Breast epithelium (tissue), 4 donors: ENCODE measurements at regions not wholly inside any gene's neighbourhood (a gene's known extent, or its start where the extent isn't known, plus 50 kb on each side); places are given as distances from the start of the nearest gene placed in this dataset.

Experiments
- DNase-seq, 2 donors: peaks; one replicate each; pipeline ENCODE4 v3.0.0-alpha.2; 2019; ENCODE audit warnings: low spot score in 2 of 2
- H3K27ac ChIP-seq, 2 donors: fragments of 200-600 bp; sonication (generic) in 1 of 2; one replicate each; pipeline ENCODE4 v1.5.1; 2016 to 2019; ENCODE audit warnings: mild to moderate bottlenecking in 1 of 2
- H3K27me3 ChIP-seq, 2 donors: fragments of 200-600 bp; sonication (generic) in 1 of 2; one replicate each; pipeline versions ENCODE4 v1.5.1 to v1.6.0; 2017 to 2019; ENCODE audit warnings: control low read depth in 1 of 2, mild to moderate bottlenecking in 1 of 2
- H3K36me3 ChIP-seq: fragments of 200-600 bp; one replicate; pipeline ENCODE4 v1.5.1; 2019
- H3K4me1 ChIP-seq, 2 donors: fragments of 200-600 bp; sonication (generic); one replicate each; pipeline ENCODE4 v1.5.1; 2016 to 2019; ENCODE audit warnings: control low read depth in 1 of 2
- H3K4me3 ChIP-seq, 3 donors: fragments of 200-600 bp; sonication (generic); 1 replicate in 2 of 3; 2 replicates in 1 of 3; pipeline ENCODE4 v1.5.1; 2016 to 2019; ENCODE audit warnings: mild to moderate bottlenecking in 3 of 3, moderate library complexity in 2 of 3
- H3K9me3 ChIP-seq, 2 donors: fragments of 200-600 bp; sonication (generic) in 1 of 2; one replicate each; pipeline ENCODE4 v1.5.1; 2016 to 2019; ENCODE audit warnings: control low read depth in 1 of 2
- POLR2A ChIP-seq: fragments of 450-650 bp; IDR thresholded peaks from one replicate; pipeline ENCODE4 v1.6.1; 2016; ENCODE audit warnings: antibody characterized with exemption, mild to moderate bottlenecking, moderate library complexity
- POLR2AphosphoS5 ChIP-seq, 3 donors: sonication (generic); formaldehyde crosslinking; IDR thresholded peaks; one replicate each; pipeline ENCODE4 v1.6.1; 2017; ENCODE audit warnings: antibody characterized with exemption in 3 of 3
- intact Hi-C: fragments of 100-400 bp; cut with DNase I; formaldehyde crosslinking; loops from one replicate; pipeline ENCODE4 v1.15.1; 2023; ENCODE audit warnings: low total_unique reads
- TF ChIP-seq, protein P1 (sequence below), 3 donors: fragments of 450-650 bp; IDR thresholded peaks; one replicate each; pipeline ENCODE4 v1.5.1; 2016 to 2017; ENCODE audit warnings: antibody characterized with exemption in 3 of 3, mild to moderate bottlenecking in 3 of 3, moderate library complexity in 3 of 3

DNA sequence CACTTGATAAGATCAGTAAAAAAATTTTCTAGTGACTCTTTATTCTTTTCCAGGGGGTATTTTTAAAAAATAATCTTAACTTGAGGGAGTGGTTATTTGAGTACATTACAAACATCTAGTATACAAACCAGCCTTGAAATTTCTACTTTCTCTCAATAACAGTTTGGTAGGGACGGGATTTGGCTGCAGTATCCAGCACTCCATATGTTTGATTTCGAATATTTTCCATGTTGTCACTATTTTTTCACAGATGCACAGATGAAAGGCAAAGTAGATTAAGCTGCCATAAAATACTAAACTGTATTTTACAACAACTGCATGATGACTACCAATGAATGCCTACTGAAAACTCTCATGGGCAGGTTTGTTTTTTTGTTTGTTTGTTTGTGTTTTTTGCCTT lies 225.0 kb downstream of the COX7B2 start:
- intact Hi-C loops, result no loop called here
- H3K27ac ChIP-seq, result no peak overlapping the region
- no peaks in the 10 kb centered on the region for H3K9me3 ChIP-seq
- H3K4me1 ChIP-seq, result no peaks in the 10 kb centered on the region
- no peaks in the 10 kb centered on the region for H3K27me3 ChIP-seq
- H3K4me3 ChIP-seq, result no peak overlapping the region
- no peaks in the 10 kb centered on the region for H3K36me3 ChIP-seq
- no peak for DNase-seq
- TF ChIP-seq, protein P1, sequence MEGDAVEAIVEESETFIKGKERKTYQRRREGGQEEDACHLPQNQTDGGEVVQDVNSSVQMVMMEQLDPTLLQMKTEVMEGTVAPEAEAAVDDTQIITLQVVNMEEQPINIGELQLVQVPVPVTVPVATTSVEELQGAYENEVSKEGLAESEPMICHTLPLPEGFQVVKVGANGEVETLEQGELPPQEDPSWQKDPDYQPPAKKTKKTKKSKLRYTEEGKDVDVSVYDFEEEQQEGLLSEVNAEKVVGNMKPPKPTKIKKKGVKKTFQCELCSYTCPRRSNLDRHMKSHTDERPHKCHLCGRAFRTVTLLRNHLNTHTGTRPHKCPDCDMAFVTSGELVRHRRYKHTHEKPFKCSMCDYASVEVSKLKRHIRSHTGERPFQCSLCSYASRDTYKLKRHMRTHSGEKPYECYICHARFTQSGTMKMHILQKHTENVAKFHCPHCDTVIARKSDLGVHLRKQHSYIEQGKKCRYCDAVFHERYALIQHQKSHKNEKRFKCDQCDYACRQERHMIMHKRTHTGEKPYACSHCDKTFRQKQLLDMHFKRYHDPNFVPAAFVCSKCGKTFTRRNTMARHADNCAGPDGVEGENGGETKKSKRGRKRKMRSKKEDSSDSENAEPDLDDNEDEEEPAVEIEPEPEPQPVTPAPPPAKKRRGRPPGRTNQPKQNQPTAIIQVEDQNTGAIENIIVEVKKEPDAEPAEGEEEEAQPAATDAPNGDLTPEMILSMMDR (IDR thresholded peaks at IDR 0.05), result no peak
- TF ChIP-seq POLR2A (no peak), POLR2AphosphoS5 (IDR thresholded peaks at IDR 0.05) (no peak)

DNA sequence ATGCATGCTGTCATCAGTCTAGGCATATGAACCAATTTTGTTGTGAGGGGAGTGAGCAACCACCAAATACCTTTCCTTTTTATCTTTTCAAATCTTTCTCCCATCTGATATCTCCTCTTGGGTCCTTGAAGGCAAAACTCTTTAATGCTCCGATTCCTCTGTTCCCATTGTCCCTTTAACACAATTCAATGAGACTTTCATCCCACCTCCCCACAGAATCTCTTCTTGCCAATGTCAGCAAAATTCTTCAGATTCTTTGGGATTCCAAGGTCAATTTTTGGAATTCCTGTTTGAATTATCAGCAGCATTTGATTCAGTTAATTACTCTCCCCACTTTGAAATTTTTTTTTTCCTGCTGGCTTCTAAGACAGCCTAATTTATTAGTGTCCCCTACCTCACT lies 232.7 kb downstream of the COX7B2 start:
- H3K9me3 ChIP-seq, result peaks cover 0 to 3% of the 10 kb centered on the region in 2 donors
- no peak overlapping the region for H3K4me3 ChIP-seq
- H3K27me3 ChIP-seq, result no peaks in the 10 kb centered on the region
- TF ChIP-seq POLR2AphosphoS5 (IDR thresholded peaks at IDR 0.05) (no peak), POLR2A (no peak)
- TF ChIP-seq, protein P1 (IDR thresholded peaks at IDR 0.05), result no peak
- H3K4me1 ChIP-seq, result no peaks in the 10 kb centered on the region
- DNase-seq, result no peak
- no peaks in the 10 kb centered on the region for H3K36me3 ChIP-seq
- intact Hi-C loops, result no loop called here
- H3K27ac ChIP-seq, result no peak overlapping the region

DNA sequence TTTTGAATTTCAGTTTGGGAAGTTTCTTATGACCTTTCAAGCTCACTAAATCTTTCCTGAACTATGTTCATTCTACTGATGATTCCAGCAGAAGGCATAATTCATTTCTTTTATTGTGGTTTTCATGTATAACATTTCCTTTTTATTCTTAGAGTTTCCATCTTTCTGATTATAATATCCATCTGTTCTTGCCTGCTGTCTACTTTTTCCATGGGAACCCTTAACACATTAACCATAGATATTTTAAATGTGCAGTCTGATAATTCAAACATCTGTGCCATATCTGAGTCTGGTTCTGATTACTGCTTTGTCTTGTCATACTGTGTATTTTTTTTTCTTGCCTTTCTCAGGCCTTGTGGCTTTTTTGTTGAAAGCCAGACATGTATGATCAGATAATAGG lies 234.7 kb downstream of the COX7B2 start:
- Histone ChIP-seq H3K4me1 (no peaks in the 10 kb centered on the region), H3K4me3 (no peak overlapping the region), H3K36me3 (no peaks in the 10 kb centered on the region), H3K27me3 (no peaks in the 10 kb centered on the region), H3K9me3 (peaks cover 0 to 3% of the 10 kb centered on the region in 2 donors), H3K27ac (no peak overlapping the region)
- no peak for DNase-seq
- intact Hi-C loops, result no loop called here
- no peak for TF ChIP-seq POLR2AphosphoS5 (IDR thresholded peaks at IDR 0.05)
- TF ChIP-seq, protein P1 (IDR thresholded peaks at IDR 0.05), result no peak
- TF ChIP-seq POLR2A, result no peak

DNA sequence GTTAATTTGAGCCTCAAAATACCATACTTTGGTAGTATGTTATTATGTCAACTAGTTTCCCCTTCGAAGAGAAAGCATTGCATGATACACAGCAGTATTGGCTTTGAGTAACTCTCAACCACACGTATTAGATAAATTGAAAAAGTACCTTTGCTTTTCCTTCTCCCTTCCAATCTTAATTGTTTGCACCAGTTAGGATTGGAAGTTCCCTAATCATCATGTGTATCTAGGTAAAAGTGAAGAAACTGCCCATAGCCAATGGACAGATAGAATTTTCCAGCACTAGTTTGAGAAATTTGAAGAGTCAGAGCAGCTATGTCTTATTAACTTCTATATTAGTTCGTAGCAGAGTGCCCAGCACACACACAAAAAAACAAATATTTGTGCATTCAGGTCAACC lies 241.3 kb downstream of the COX7B2 start:
- no peak overlapping the region for H3K4me3 ChIP-seq
- no peak overlapping the region for H3K27ac ChIP-seq
- H3K27me3 ChIP-seq, result no peaks in the 10 kb centered on the region
- H3K4me1 ChIP-seq, result no peaks in the 10 kb centered on the region
- peaks cover 0 to 12% of the 10 kb centered on the region in 2 donors for H3K9me3 ChIP-seq
- H3K36me3 ChIP-seq, result no peaks in the 10 kb centered on the region
- intact Hi-C loops, result no loop called here
- no peak for TF ChIP-seq POLR2A
- TF ChIP-seq, protein P1 (IDR thresholded peaks at IDR 0.05), result no peak
- no peak for TF ChIP-seq POLR2AphosphoS5 (IDR thresholded peaks at IDR 0.05)
- DNase-seq, result no peak

DNA sequence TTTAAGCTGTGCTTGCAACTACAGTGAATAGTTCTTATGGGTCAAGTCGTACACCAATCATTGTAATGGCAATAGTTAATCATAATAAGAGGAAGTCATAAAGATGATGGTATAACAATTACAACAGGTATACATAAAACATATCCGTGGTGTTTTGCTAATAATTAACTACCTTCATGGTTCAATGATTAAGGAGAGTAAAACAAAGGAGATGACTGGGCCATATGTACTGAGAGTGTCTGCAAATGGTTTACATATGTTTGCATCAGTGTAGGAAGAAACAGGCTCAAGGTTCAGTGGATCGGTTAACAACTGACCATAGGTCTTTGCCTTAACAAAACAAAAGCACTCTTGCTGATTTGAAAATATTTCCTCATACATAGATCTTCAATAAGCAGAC lies 253.0 kb downstream of the COX7B2 start:
- H3K4me3 ChIP-seq, result no peak overlapping the region
- TF ChIP-seq POLR2AphosphoS5 (IDR thresholded peaks at IDR 0.05), result no peak
- TF ChIP-seq, protein P1 (IDR thresholded peaks at IDR 0.05), result no peak
- no peak for TF ChIP-seq POLR2A
- H3K4me1 ChIP-seq, result no peaks in the 10 kb centered on the region
- DNase-seq, result no peak
- intact Hi-C loops, result no loop called here
- H3K27me3 ChIP-seq, result no peaks in the 10 kb centered on the region
- no peak overlapping the region for H3K27ac ChIP-seq
- no peaks in the 10 kb centered on the region for H3K9me3 ChIP-seq
- no peaks in the 10 kb centered on the region for H3K36me3 ChIP-seq
